NB4 (cell line): ENCODE measurements at regions not wholly inside any gene's neighbourhood (a gene's known extent, or its start where the extent isn't known, plus 50 kb on each side); places are given as distances from the start of the nearest gene placed in this dataset.

ENCODE experiments used
- DNase-seq: peaks from one replicate; pipeline ENCODE4 v3.0.0; 2010; ENCODE audit warnings: low read depth
- H3K4me3 ChIP-seq: one replicate; pipeline ENCODE4 v1.5.1; 2011; ENCODE audit warnings: mild to moderate bottlenecking, low read depth, low read length, moderate library complexity
- CTCF ChIP-seq: IDR thresholded peaks from one replicate; pipeline ENCODE4 v1.5.1; 2012; ENCODE audit warnings: low read depth, low read length
- MYC ChIP-seq: IDR thresholded peaks from 2 replicates; pipeline ENCODE4 v1.6.1; 2011; ENCODE audit warnings: low read depth, low read length
- POLR2A ChIP-seq: IDR thresholded peaks from 2 replicates; pipeline ENCODE4 v1.6.1; 2011; ENCODE audit warnings: mild to moderate bottlenecking; ENCODE audit not compliant: insufficient read length; ENCODE audit errors: extremely low read depth
- TF ChIP-seq, protein P1 (sequence below): IDR thresholded peaks from 2 replicates; pipeline ENCODE4 v1.6.1; 2011; ENCODE audit warnings: low read depth, low read length

- DNase-seq: no peak
- no peak overlapping the region for H3K4me3 ChIP-seq
- TF ChIP-seq, protein P1, sequence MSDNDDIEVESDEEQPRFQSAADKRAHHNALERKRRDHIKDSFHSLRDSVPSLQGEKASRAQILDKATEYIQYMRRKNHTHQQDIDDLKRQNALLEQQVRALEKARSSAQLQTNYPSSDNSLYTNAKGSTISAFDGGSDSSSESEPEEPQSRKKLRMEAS: no peak
- TF ChIP-seq POLR2A (no peak), CTCF (no peak)
Observed at GRCh38 chr5:161078793-161079192, 226.8 kb upstream of the ATP10B start.

DNA sequence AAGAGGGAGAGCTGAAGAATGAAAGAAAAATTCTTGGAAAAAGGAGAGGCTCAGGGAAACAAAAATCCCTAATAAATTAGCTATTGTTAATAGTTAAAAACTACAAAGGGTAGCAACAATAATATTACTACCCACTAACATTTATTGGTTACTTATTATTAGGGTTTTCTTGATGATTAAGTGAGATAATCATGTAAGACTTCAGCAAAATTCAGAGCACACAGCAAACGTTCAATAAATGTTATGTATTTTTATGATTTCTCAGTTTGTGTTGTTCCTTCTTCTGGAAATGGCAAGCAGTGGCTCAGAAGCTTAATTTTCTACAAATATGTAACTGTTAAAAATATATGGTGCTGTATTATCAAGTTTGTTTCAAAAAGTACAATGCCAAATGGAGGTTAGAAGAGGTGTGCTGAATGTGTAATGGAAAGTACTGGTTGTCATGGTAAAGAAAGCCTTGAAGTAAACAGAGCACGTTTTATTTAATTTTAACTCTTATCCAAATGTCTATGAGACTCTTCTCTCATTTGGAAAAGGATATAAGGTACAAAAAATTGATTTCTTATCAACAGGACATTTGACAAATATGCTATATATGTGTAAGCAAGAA lies 226.0 kb upstream of the ATP10B start:
- no peak for DNase-seq
- TF ChIP-seq MYC: no peak
- TF ChIP-seq, protein P1: no peak
- no peak for TF ChIP-seq CTCF
- no peak for TF ChIP-seq POLR2A
- H3K4me3 ChIP-seq: no peak overlapping the region

DNA sequence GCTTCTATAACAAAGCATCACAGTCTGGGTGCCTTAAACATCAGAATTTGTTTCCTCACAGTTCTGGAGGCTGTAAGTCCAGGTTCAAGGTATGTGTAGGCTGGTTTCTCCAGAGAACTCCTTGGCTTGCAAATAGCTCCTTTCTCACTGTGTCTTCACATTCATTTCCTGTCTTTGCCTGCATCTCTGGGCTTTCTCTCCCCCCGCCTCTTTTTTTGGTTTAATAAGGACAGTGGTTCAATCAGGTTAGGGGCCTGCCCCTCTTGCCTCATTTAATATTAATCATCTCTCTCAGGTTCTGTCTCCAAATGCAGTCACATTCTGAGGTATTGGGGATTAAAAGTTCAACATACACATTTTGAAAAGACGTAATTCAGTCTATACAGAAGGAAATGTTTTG lies 225.5 kb upstream of the ATP10B start:
- H3K4me3 ChIP-seq: no peak overlapping the region
- DNase-seq: no peak
- TF ChIP-seq, protein P1: no peak

- no peak for DNase-seq
- no peak overlapping the region for H3K4me3 ChIP-seq
- TF ChIP-seq CTCF: no peak
- TF ChIP-seq POLR2A: no peak
- TF ChIP-seq, protein P1: no peak
- no peak for TF ChIP-seq MYC
Observed at GRCh38 chr5:161064781-161065180, 212.8 kb upstream of the ATP10B start.

GRCh38 chr5:161064297-161064696 lies 212.3 kb upstream of the ATP10B start:
- no peak for TF ChIP-seq MYC
- no peak overlapping the region for H3K4me3 ChIP-seq

DNA sequence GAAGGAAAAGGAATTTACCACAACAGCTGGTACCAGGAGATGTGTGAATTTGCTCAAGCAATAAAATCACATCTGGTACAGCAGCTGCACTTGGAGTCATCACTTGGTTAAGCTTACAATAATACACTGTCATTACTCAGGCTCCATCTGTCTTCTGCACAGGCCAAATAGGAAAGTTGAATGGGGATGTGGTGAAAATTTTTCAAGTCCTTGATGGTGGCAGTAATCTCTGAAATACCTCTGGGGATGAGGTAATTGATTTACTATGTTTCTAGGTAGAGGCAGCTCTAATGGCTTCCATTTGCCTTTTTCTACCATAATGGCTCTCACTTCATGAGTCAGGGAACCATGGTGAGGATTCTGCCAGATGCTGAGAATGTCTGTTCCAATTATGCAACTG lies 206.8 kb upstream of the ATP10B start:
- TF ChIP-seq POLR2A: no peak
- no peak for TF ChIP-seq MYC
- no peak for TF ChIP-seq CTCF
- TF ChIP-seq, protein P1: no peak
- no peak overlapping the region for H3K4me3 ChIP-seq
- no peak for DNase-seq

More at GRCh38 chr5:161064297-161064696, 212.3 kb upstream of the ATP10B start:
- DNase-seq: no peak

DNA sequence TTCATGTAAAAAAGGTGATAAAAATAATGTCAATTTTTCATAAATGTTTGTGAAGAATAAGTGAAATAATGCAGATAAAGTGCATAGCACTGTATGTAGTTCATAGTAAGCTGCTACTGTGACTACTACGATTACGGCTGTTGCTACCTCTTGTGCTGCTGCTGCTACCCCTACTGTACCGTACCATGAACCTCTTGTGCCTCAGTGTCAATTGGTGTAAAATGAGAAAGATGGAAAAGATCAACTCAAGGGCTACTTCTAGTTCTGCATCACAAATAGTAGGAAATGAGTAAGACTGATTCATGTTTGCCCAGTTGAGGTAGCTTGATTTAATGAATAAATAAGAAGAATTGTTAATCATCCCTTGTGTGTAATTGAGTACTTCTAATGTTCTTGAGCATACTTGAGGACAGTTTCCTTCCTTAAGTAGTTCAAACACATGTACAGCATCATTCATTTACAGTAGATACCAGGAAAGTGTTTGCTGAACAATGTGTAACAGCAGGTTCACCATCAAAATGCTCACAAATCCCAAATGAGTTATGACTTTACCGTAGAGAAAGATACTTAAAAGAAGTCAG lies 200.0 kb upstream of the ATP10B start:
- TF ChIP-seq POLR2A (no peak), MYC (no peak), CTCF (no peak)
- TF ChIP-seq, protein P1: no peak
- no peak overlapping the region for H3K4me3 ChIP-seq
- no peak for DNase-seq
